Pons (tissue), 1 donor: ENCODE measurements at regions not wholly inside any gene's neighbourhood (a gene's known extent, or its start where the extent isn't known, plus 50 kb on each side); places are given as distances from the start of the nearest gene placed in this dataset.

Experiments used
- DNase-seq: peaks from one replicate; pipeline ENCODE4 v3.0.0-alpha.2; 2016; ENCODE audit warnings: low spot score

GRCh38 chr2:144241801-144242200, 278.1 kb downstream of the ZEB2 start:
- no peak for DNase-seq

- no peak for DNase-seq
Measured at GRCh38 chr2:144240656-144241339, 279.1 kb downstream of the ZEB2 start.

DNA sequence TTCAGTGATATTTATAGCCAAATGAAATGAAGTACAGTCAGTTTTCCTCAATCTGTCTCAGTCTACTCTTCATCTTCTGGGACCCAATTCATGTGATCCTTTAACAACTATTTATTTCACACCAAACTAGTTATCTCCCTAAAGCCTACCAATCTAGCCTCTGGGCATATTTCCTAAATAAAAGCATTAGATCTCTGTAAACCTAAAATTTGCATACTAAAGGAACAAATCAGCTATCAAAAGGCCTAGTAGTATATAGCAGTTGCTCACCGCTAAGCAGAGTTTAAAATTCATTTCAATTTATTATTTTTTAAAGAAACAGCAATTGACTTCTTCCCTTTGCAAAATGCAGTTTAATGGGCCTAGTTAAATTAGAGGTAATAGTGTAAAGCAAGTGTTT, 280.2 kb downstream of the ZEB2 start:
- no peak for DNase-seq

- DNase-seq, result no peak
Measured at GRCh38 chr2:144239306-144239705, 280.6 kb downstream of the ZEB2 start.

DNA sequence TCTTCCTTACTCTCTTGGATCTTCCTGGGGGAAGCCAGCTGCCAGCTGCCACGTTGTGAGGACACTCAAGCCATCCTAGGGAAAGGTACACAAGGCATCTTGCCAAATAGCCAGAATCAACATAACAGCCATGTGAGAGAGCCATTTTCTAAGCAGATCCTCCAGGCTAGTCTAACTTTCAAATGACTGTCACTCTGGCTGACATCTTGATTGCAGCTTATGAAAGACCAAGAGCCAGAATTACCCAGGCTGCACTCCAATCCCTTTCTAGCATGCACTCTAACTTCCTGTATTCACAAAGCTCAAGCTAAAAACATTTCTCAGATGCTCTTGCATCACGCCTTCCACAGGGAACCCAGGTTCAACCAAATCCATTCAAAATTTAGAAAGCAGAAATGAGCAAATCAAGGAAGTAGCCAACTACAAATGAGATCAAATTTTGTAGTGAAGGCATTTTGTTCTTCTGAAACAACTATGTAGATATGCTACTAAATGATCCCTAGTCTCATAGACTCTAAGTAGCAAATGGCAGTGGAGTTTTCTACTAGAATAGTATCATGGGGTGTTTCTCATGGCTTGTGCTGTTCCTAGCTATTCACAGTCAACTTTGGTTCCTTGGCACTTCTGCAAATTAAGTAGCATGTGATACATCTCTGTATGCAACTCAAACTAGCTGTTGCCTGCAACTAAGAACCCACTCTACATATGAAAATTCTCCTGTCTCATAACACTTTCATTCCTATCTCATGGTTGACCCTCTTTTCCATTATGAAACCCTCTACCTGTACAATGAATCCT, 281.9 kb downstream of the ZEB2 start:
- DNase-seq, result peak; percentile 47

GRCh38 chr2:144237108-144237507, 282.8 kb downstream of the ZEB2 start:
- no peak for DNase-seq

- DNase-seq, result no peak
Measured at GRCh38 chr2:144235050-144235449, 284.9 kb downstream of the ZEB2 start.

- no peak for DNase-seq
Measured at GRCh38 chr2:144234542-144234871, 285.4 kb downstream of the ZEB2 start.

DNA sequence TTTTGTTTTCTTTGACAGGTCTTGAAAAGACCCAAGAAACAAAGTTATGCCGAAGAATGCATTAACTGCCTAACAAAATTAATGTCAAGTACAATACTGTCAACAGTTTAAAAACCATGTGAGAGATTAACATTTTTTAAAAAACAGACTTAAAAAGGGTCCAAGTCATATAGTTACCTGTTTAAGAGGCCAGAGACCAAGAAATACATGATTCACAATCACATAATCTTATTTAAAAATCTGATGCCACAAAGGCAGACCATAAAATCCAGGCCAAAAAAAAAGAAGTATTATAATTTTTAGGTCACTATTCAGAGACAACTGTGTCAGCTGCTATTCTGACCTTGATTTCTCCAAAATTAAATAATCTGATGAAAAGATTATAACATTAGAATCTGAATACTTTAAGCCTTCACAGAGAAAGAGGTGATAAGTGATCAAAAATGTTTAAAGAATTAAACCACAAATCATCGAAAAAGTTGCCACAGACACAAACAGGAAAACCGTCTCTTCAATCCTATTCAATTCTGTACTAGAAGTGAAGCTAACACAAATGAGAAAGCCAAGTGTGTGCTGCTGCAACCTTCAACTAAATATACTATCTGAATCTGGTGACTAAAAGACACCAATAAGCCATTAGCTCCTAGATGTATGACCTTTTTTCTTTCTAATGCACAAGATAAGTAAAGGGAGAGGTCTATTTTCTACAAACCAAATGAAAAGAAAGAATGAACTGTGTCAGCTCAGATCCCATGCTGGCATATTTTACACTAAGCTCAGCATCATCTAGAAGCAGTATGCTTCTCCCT, 286.0 kb downstream of the ZEB2 start:
- DNase-seq, result peak; percentile 51

DNA sequence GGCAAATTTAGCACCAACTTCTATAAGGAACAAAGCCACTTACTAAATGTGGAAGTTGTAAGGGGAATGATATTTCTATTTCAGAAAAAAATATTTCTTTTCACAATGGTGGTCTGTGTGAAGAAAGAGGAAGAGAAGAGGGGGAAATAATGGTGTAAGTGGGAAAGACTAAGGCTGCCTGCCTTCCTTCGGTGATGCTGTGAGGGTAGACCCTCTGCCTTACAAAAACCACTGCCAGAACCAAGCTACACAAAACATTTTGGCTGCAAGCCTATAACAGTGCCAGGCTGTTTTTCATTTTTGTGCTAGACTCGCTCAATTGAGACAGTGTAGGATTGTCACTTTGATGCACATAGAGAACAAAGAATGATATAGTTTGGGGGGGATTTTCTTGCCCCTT, 286.6 kb downstream of the ZEB2 start:
- peak; percentile 85 for DNase-seq

GRCh38 chr2:144230448-144231085, 289.4 kb downstream of the ZEB2 start:
- DNase-seq, result no peak

GRCh38 chr2:144230033-144230432, 289.9 kb downstream of the ZEB2 start:
- no peak for DNase-seq

GRCh38 chr2:144229296-144229695, 290.6 kb downstream of the ZEB2 start:
- DNase-seq, result no peak

GRCh38 chr2:144227427-144228105, 292.4 kb downstream of the ZEB2 start:
- DNase-seq, result no peak

DNA sequence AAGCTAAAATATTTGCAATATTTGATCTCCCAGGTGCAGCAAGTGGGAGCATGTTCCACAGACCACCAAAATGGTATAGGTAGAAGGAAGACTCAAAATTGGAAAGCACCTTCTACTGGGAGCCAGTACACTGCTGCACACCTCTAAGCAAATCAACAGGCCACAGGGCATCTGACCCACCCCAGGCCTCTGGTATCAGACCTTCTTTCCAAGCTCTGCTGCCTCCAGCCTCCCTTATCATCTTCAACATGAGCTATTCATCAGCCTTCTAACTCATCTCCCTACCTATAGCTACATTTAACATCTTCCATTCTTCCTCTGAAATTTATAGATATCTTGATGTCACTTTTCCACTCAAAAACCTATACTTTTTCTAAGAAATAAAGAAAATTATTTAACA, 294.8 kb downstream of the ZEB2 start:
- DNase-seq, result no peak

- no peak for DNase-seq
Measured at GRCh38 chr2:144224472-144224871, 295.4 kb downstream of the ZEB2 start.

GRCh38 chr2:144219979-144220378, 299.9 kb downstream of the ZEB2 start:
- no peak for DNase-seq

GRCh38 chr2:144217853-144218633, 301.9 kb downstream of the ZEB2 start:
- DNase-seq, result no peak

DNA sequence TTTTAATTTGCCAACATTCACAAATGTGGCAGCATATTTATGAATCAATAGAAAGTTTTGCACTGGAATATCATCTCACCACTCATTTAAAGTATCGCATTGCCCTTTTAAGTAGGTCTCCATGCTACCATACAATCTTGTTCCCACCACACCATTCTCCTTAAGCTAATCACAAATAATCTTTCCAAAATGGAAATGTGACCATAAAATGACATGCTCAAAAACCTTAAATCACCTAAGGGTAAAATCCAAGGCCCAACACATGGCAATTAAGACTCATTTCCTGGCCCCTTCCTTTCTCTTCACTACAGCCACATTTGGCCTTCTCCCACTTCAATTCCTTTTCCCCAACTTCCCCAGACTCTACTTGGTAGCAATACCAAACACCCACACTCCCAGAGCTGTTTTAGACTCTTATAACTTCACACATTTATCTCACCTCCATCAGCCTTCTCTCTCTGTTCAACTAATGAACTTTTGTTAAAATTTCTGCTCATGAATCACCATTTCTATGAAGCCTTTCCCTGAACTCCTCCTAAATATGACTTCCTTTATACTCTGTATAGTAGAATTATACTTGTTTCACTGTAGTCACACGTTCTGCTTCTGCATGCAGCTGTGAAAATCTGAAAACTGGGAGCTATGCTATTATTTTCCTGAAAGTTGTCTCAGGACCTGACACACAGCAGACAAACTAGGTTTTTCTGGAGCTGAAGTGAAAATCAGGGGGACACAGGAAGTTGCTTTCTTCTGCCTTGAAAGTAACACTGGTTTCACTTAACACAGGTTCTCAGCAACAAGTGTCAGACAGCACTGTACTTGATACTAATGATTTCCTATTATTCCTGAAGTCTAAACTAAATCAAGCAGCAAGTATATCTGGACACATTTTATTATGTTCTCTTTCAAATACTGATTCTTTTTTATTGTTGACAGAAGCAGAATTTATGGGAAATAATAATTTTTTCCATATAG, 303.9 kb downstream of the ZEB2 start:
- DNase-seq, result no peak

GRCh38 chr2:144215207-144215606, 304.7 kb downstream of the ZEB2 start:
- no peak for DNase-seq
